HL-60 (cell line): ENCODE measurements at regions not wholly inside any gene's neighbourhood (a gene's known extent, or its start where the extent isn't known, plus 50 kb on each side); places are given as distances from the start of the nearest gene placed in this dataset.

ENCODE experiments used
- GABPA ChIP-seq: IDR thresholded peaks from 2 replicates; pipeline ENCODE4 v1.6.1; 2012; ENCODE audit warnings: low read depth
- POLR2AphosphoS5 ChIP-seq: IDR thresholded peaks from 2 replicates; pipeline ENCODE4 v1.6.1; 2012; ENCODE audit warnings: low read depth
- SPI1 ChIP-seq: IDR thresholded peaks from 2 replicates; pipeline ENCODE4 v1.6.1; 2012; ENCODE audit warnings: low read depth, mild to moderate bottlenecking, borderline replicate concordance
- TF ChIP-seq, protein P1 (sequence below): IDR thresholded peaks from one replicate; pipeline ENCODE4 v1.5.1; 2011; ENCODE audit warnings: low read length, control low read depth, inconsistent platforms; ENCODE audit not compliant: insufficient read depth
- TF ChIP-seq, protein P2 (sequence below): IDR thresholded peaks from 2 replicates; pipeline ENCODE4 v1.6.1; 2012; ENCODE audit warnings: low read depth; ENCODE audit not compliant: insufficient replicate concordance

GRCh38 chr16:86932130-86932982, 354.0 kb downstream of the FOXL1 start:
- TF ChIP-seq, protein P1, sequence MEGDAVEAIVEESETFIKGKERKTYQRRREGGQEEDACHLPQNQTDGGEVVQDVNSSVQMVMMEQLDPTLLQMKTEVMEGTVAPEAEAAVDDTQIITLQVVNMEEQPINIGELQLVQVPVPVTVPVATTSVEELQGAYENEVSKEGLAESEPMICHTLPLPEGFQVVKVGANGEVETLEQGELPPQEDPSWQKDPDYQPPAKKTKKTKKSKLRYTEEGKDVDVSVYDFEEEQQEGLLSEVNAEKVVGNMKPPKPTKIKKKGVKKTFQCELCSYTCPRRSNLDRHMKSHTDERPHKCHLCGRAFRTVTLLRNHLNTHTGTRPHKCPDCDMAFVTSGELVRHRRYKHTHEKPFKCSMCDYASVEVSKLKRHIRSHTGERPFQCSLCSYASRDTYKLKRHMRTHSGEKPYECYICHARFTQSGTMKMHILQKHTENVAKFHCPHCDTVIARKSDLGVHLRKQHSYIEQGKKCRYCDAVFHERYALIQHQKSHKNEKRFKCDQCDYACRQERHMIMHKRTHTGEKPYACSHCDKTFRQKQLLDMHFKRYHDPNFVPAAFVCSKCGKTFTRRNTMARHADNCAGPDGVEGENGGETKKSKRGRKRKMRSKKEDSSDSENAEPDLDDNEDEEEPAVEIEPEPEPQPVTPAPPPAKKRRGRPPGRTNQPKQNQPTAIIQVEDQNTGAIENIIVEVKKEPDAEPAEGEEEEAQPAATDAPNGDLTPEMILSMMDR = no peak
- TF ChIP-seq POLR2AphosphoS5 (no peak), SPI1 (no peak), GABPA (no peak)
- TF ChIP-seq, protein P2, sequence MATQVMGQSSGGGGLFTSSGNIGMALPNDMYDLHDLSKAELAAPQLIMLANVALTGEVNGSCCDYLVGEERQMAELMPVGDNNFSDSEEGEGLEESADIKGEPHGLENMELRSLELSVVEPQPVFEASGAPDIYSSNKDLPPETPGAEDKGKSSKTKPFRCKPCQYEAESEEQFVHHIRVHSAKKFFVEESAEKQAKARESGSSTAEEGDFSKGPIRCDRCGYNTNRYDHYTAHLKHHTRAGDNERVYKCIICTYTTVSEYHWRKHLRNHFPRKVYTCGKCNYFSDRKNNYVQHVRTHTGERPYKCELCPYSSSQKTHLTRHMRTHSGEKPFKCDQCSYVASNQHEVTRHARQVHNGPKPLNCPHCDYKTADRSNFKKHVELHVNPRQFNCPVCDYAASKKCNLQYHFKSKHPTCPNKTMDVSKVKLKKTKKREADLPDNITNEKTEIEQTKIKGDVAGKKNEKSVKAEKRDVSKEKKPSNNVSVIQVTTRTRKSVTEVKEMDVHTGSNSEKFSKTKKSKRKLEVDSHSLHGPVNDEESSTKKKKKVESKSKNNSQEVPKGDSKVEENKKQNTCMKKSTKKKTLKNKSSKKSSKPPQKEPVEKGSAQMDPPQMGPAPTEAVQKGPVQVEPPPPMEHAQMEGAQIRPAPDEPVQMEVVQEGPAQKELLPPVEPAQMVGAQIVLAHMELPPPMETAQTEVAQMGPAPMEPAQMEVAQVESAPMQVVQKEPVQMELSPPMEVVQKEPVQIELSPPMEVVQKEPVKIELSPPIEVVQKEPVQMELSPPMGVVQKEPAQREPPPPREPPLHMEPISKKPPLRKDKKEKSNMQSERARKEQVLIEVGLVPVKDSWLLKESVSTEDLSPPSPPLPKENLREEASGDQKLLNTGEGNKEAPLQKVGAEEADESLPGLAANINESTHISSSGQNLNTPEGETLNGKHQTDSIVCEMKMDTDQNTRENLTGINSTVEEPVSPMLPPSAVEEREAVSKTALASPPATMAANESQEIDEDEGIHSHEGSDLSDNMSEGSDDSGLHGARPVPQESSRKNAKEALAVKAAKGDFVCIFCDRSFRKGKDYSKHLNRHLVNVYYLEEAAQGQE = no peak
